Right lobe of liver (tissue), 4 donors: ENCODE measurements at regions not wholly inside any gene's neighbourhood (a gene's known extent, or its start where the extent isn't known, plus 50 kb on each side); places are given as distances from the start of the nearest gene placed in this dataset.

ENCODE experiments used
- POLR2A ChIP-seq: fragments of 450-650 bp; IDR thresholded peaks from one replicate; pipeline ENCODE4 v1.6.1; 2017; ENCODE audit warnings: antibody characterized with exemption, mild to moderate bottlenecking
- TF ChIP-seq, protein P1 (sequence below), 4 donors: fragments of 200-600 bp in 3 of 4; fragments of 450-650 bp in 1 of 4; IDR thresholded peaks; one replicate each; pipeline versions ENCODE4 v1.5.1 to v1.8.0; 2016 to 2022; ENCODE audit warnings: antibody characterized with exemption in 4 of 4, mild to moderate bottlenecking in 2 of 4
- donor health status: DM: no; HTN: no; CAD: no.
- donor health status: DM: no; HTN: no; CAD: no.
- donor health status: DM: no; HTN: yes; CAD: no.

DNA sequence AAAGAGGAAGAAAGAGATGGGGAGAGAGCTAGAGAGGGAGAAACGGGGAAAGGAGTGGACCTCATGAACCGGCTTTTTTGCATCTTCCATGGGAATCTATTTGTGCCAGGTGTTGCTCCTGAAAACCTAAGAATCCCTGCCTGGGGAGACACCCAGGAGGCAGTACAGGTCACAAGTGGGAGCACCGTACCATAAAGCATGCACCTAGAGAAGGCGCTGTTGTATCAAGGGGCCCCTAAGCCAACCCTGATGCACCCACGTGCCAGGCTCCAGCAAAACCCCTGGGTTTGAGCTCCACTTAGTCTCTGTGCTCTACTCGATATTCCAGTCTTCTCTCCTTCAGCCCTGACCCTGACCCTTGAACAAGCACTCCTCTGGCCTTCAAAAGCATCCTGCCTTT lies 233.6 kb downstream of the RRAGC start:
- TF ChIP-seq, protein P1, sequence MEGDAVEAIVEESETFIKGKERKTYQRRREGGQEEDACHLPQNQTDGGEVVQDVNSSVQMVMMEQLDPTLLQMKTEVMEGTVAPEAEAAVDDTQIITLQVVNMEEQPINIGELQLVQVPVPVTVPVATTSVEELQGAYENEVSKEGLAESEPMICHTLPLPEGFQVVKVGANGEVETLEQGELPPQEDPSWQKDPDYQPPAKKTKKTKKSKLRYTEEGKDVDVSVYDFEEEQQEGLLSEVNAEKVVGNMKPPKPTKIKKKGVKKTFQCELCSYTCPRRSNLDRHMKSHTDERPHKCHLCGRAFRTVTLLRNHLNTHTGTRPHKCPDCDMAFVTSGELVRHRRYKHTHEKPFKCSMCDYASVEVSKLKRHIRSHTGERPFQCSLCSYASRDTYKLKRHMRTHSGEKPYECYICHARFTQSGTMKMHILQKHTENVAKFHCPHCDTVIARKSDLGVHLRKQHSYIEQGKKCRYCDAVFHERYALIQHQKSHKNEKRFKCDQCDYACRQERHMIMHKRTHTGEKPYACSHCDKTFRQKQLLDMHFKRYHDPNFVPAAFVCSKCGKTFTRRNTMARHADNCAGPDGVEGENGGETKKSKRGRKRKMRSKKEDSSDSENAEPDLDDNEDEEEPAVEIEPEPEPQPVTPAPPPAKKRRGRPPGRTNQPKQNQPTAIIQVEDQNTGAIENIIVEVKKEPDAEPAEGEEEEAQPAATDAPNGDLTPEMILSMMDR (IDR thresholded peaks at IDR 0.05) = no peak
- no peak for TF ChIP-seq POLR2A
